GM19043 (cell line): ENCODE measurements at regions not wholly inside any gene's neighbourhood (a gene's known extent, or its start where the extent isn't known, plus 50 kb on each side); places are given as distances from the start of the nearest gene placed in this dataset.

Experiments
- ATAC-seq: cut with Tn5 transposase; IDR thresholded peaks from one replicate; pipeline ENCODE4 v1.9.1; 2021; ENCODE audit warnings: low read depth; ENCODE audit not compliant: unreplicated experiment

DNA sequence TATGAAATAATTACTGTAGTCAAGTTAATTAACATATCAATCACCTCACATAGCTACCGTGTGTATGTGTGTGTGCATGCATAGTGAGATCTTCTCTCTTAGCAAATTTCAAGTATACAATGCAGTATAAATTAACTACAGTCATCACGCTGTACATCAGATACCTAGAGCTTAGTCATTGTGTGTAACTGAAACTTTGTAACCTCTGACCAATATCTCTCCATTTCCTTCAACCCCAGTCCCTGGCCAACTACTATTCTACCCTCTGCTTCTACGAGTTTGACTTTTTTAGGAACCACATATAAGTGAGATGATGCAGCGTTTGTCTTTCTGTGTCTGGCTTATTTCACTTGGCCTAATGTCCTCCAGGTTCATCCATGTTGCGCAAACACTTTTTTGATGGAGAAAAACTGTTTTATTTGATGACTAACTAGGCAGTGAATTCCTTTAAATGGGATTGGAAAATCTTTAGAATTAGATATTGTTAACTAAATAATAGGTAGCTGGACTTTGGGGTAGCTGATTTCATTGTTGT lies 459.5 kb downstream of the DHX35 start:
- ATAC-seq: no peak

- no peak for ATAC-seq
These were observed 449.9 kb downstream of the DHX35 start for GRCh38 chr20:39412091-39412490.

- no peak for ATAC-seq
These were observed 437.3 kb downstream of the DHX35 start for GRCh38 chr20:39399463-39399862.

DNA sequence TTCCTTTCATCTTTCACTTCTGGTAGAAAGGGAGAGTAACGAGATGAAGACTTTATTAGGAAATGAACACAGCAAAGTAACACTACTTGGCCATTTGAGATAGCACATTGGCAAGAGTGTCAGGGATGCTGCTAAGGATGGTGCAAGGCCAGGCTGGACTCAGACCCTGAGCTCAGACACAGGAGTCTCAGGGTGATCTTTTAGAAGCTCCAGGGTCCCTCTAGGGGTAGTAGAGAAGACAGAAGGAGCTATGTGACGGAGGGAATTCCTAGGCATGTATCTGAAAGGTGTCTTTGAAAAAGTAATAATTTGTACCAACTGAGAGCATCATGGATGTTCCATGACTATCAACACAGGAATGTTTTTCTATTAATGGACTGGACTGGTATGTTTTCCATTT lies 436.5 kb downstream of the DHX35 start:
- ATAC-seq: no peak

DNA sequence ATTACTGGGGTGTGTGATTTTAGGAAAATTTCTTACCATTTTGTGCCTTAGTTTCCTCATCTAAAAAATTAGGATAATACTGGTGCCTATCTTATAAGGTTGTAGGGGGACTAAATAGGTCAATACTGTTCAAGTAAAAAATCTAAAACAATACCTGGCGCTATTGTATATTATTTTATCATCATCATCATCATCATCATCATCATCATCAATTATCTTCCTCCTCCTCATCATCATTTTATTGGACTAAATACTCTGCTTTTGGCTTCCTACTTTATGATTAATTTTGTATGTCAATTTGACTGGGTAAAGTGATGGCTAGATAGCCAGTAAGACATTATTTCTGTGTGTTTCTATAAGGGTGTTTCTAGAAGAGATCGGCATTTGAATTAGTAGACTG lies 435.5 kb downstream of the DHX35 start:
- no peak for ATAC-seq

- ATAC-seq: no peak
These were observed 433.5 kb downstream of the DHX35 start for GRCh38 chr20:39395478-39396291.

DNA sequence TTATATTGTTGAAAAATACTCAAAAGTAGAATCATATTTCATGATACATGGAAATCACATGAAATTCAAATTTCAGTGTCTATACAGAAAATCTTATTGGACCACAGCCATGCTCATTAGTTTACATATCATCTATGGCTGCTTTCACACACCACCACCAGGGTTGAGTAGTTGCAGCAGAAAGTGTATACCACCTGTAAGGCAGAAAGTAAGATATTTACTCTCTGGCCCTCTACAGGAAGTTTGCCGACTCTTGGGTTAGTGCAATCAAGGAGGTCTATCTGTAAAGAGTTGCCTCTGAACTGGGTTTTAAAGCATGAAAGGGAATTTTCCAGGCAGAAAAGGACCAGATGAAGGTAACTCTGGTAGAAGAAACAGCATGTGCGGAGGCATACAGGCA lies 432.3 kb downstream of the DHX35 start:
- no peak for ATAC-seq

DNA sequence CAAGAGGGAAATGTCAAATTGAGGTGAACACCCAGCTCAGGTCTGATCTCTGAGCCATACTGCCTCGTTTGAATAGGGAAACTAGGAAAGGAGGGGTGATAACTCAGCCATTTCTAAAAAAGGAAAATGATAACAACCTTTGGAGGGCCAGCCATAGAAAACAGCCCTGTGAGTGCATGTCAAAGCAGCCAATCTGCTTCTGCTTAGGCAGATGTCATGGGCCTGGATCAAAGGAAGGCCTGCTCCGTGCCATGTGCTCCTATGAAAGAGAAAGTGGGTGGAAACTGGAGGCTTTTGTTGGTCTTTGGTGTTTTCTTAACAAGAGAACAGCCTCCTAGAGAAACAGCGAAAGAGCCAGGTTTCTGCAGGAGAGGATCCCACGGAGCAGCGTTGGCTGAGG lies 428.0 kb downstream of the DHX35 start:
- no peak for ATAC-seq

DNA sequence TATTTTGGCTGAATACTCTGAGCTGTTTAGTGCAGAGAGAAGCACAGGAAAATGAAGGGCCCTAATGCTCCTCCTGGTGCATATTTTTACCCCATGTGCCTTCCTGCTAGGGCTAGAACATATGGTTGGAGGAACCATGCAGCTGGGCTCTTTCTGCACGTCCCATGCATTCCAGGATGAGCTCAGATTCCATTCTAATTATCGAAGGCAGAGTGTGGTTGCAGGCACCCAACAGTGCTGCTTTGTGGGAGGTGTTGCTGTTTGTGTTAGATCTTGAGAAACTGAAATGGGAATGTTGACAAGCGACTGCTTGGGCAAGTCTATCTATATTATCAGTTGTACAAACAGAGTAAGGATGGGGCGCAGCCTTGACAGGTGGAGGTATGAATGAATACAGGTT lies 419.5 kb downstream of the DHX35 start:
- ATAC-seq: no peak

GRCh38 chr20:39378776-39379175 lies 416.6 kb downstream of the DHX35 start:
- ATAC-seq: no peak

DNA sequence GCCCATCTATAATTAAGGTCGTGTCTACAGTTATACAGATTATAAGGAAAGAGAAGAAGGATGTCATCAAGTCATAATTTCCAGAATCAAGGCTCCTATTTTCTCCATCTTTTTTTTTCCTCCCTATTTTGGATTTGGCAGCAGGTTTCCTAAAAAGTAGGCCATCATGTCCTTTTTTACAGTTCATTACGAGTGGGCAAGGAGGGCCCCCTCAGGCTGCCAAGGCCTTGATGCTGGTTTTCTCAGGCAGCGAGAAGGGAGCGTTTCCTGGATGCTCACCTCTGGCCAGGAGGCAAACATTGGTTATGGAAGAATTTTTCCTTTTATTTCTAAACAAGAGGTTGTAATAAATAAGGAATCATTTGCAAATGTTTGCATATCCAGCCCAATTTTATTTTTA lies 414.6 kb downstream of the DHX35 start:
- no peak for ATAC-seq

DNA sequence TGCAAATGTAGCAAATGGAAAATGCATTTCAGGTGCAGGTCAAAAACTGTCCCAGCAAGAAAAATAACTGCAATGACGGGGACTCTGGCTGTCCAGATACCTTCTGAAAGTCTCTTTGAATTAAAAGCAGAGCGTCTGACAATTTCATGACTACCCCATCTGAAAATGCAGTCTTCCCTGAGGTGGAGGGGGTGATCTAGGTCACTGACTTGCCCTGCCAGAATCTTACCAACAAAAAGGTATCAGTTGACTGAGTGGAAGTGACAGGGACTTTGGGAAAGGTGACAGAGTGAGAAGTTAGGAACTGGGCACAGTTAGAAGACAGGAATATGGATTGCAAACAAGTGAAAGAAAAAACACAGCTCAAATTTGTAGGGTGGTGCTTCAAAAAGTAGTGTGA lies 402.2 kb downstream of the DHX35 start:
- ATAC-seq: no peak

GRCh38 chr20:39359981-39360620 lies 398.0 kb downstream of the DHX35 start:
- ATAC-seq: no peak

- ATAC-seq: no peak
These were observed 395.9 kb downstream of the DHX35 start for GRCh38 chr20:39358052-39358451.

- no peak for ATAC-seq
These were observed 394.8 kb downstream of the DHX35 start for GRCh38 chr20:39356908-39357307.

DNA sequence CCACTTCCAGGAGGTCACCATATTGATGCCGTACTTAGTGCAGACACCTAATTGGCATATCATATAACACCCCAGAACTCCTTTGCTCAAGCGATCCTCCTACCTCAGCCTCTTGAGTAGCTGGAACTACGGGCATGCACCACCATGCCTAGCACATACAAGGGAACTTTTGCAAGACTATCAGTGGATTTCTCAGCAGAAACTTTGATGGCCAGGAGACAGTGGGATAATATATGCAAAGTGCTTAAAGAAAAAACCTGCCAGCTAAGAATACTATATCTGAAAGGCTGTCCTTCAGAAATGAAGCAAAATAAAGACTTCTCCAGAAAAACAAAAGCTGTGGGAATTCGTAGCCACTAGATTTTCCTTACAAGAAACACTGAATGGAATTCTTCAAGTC lies 387.1 kb downstream of the DHX35 start:
- ATAC-seq: no peak

GRCh38 chr20:39347626-39348025 lies 385.5 kb downstream of the DHX35 start:
- no peak for ATAC-seq

DNA sequence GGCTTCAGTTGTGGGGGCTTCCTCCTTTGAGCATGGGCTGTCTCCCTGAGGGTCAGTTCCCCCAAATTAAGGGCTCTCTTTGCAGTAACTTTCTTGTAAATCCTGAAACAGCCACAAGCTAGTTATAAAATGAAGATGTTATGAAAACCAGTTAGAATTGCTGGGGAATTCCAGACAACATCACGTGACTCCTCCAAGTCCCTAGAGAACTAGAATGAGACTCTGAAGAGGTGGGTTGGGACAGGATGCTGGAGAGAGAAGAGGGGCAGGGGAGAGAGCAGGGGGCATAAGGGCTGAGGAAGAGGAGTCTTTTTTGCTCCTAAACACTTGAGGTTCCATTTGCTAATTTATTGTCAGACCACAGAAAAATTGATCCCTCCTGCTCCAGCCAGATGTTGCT lies 380.3 kb downstream of the DHX35 start:
- no peak for ATAC-seq

DNA sequence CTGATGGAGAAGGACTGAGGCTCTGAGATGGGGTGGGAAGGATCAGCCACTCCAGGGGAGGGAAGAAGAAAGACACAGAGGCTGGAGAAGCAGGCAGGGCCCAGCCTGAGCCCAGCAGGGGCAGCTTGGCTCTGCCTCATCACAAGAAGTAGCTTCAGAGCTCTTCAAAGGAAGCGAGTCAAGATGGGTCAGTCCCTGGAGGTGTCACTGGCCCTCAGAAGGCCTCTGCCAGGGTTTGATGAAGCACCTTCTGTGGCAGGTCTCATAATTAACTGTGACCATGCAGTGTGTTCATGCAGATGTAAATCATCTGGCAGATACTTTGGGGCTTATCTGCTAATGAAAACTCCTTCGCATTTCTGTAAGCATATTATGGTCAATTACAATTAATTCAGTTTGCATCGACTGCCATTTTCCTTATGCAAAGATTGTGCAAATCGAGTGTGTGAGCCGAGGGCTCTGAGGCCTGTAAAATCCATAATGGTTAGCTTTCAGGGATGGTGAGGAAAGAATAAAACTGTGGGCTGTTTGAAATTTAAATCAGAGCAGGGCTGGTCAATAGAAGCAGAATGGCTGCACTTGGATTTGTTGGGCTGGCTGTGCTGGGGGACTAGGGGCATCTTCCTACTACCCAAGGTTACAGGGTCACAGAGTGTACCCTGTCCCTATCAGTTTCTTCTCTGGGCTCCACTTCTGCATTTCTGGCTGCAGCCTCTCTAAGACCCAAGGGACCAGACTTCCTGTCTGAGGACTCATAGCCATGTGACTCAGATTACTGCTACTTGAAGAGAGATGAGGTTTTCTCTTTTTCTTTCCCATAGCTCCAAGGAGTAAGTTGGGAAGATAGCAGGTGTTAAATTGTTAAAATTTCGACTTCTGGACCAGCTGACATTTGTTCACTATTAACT lies 376.6 kb downstream of the DHX35 start:
- ATAC-seq: peak; percentile 98

DNA sequence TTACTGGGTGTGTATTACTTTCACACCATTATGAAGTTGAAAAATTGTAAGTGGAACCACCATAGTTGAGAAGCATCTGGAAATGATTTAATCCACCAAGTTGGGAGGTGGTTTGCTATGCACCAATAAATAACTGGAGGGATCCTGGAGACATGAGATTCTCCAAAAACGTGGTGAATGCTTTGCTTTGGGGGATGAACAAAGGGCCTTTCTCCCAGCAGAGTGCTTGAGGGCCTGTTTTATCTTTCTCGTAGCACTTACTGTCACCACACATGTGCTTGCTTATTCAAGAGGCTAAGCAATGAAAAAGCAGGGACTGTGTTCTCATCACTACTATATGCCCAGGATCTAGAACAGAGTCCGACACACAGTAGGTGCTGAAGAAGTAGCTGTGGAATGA lies 371.1 kb downstream of the DHX35 start:
- no peak for ATAC-seq

GRCh38 chr20:39328347-39328746 lies 366.2 kb downstream of the DHX35 start:
- no peak for ATAC-seq
